ENCODE measurements at regions not wholly inside any gene's neighbourhood (a gene's known extent, or its start where the extent isn't known, plus 50 kb on each side); places are given as distances from the start of the nearest gene placed in this dataset.

GRCh38 chrX:81348388-81348787 is 146.5 kb downstream of the SH3BGRL start:
- H3K36me3 Mint-ChIP-seq (ENCODE audit: low read depth), result peaks cover 10% of the 10 kb centered on the region
- peaks cover 48% of the 10 kb centered on the region for H3K9me3 Mint-ChIP-seq
- no peak overlapping the region for H3K27ac Mint-ChIP-seq
- TF ChIP-seq CTCF (IDR thresholded peaks at IDR 0.05), result no peak
- no peaks in the 10 kb centered on the region for H3K27me3 Mint-ChIP-seq (ENCODE audit: low read depth, poor library complexity)
- no peak overlapping the region for H3K4me3 Mint-ChIP-seq
- H3K4me1 Mint-ChIP-seq, result no peaks in the 10 kb centered on the region
- no peak for DNase-seq

- H3K27me3 Mint-ChIP-seq (ENCODE audit: low read depth, poor library complexity), result no peaks in the 10 kb centered on the region
- H3K4me3 Mint-ChIP-seq, result no peak overlapping the region
- H3K27ac Mint-ChIP-seq, result no peak overlapping the region
- H3K9me3 Mint-ChIP-seq, result peaks cover 28% of the 10 kb centered on the region
- no peak for DNase-seq
- TF ChIP-seq CTCF (IDR thresholded peaks at IDR 0.05), result no peak
- no peaks in the 10 kb centered on the region for H3K36me3 Mint-ChIP-seq (ENCODE audit: low read depth)
- H3K4me1 Mint-ChIP-seq, result no peaks in the 10 kb centered on the region
These were observed 153.1 kb downstream of the SH3BGRL start for GRCh38 chrX:81354954-81355353.

GRCh38 chrX:81355436-81355835 is 153.5 kb downstream of the SH3BGRL start:
- H3K27ac Mint-ChIP-seq, result no peak overlapping the region

GRCh38 chrX:81367291-81367690 is 165.4 kb downstream of the SH3BGRL start:
- Mint-ChIP-seq H3K9me3 (peaks cover 16% of the 10 kb centered on the region), H3K36me3 (ENCODE audit: low read depth) (no peaks in the 10 kb centered on the region), H3K27ac (no peak overlapping the region), H3K4me3 (no peak overlapping the region), H3K27me3 (ENCODE audit: low read depth, poor library complexity) (peaks cover 6% of the 10 kb centered on the region), H3K4me1 (no peaks in the 10 kb centered on the region)
- no peak for TF ChIP-seq CTCF (IDR thresholded peaks at IDR 0.05)
- DNase-seq, result no peak

More at GRCh38 chrX:81355436-81355835, 153.5 kb downstream of the SH3BGRL start:
- no peak for DNase-seq
- H3K9me3 Mint-ChIP-seq, result peaks cover 24% of the 10 kb centered on the region
- no peak for TF ChIP-seq CTCF (IDR thresholded peaks at IDR 0.05)
- H3K4me3 Mint-ChIP-seq, result no peak overlapping the region
- no peaks in the 10 kb centered on the region for H3K27me3 Mint-ChIP-seq (ENCODE audit: low read depth, poor library complexity)
- no peaks in the 10 kb centered on the region for H3K36me3 Mint-ChIP-seq (ENCODE audit: low read depth)
- H3K4me1 Mint-ChIP-seq, result no peaks in the 10 kb centered on the region

GRCh38 chrX:81377329-81377728 is 175.4 kb downstream of the SH3BGRL start:
- Mint-ChIP-seq H3K9me3 (peaks cover 18% of the 10 kb centered on the region), H3K36me3 (ENCODE audit: low read depth) (no peaks in the 10 kb centered on the region), H3K4me1 (no peaks in the 10 kb centered on the region), H3K27ac (no peak overlapping the region), H3K27me3 (ENCODE audit: low read depth, poor library complexity) (peaks cover 6% of the 10 kb centered on the region), H3K4me3 (no peak overlapping the region)
- peak; percentile 48 for TF ChIP-seq CTCF (IDR thresholded peaks at IDR 0.05)
- no peak for DNase-seq

GRCh38 chrX:81378560-81378959 is 176.7 kb downstream of the SH3BGRL start:
- Mint-ChIP-seq H3K27me3 (ENCODE audit: low read depth, poor library complexity) (peaks cover 6% of the 10 kb centered on the region), H3K4me3 (no peak overlapping the region), H3K4me1 (no peaks in the 10 kb centered on the region), H3K27ac (no peak overlapping the region), H3K9me3 (peaks cover 25% of the 10 kb centered on the region), H3K36me3 (ENCODE audit: low read depth) (no peaks in the 10 kb centered on the region)
- TF ChIP-seq CTCF (IDR thresholded peaks at IDR 0.05), result no peak
- DNase-seq, result no peak
